ENCODE measurements at regions not wholly inside any gene's neighbourhood (a gene's known extent, or its start where the extent isn't known, plus 50 kb on each side); places are given as distances from the start of the nearest gene placed in this dataset.

GRCh38 chr2:121993682-121994081 lies 238.2 kb downstream of the TSN start:
- H3K4me1 Mint-ChIP-seq (ENCODE audit: low read depth) = no peaks in the 10 kb centered on the region
- no peak overlapping the region for H3K27ac Mint-ChIP-seq
- no peak overlapping the region for H3K4me3 Mint-ChIP-seq (ENCODE audit: low read depth)
- no peaks in the 10 kb centered on the region for H3K36me3 Mint-ChIP-seq (ENCODE audit: insufficient read depth)
- DNase-seq (ENCODE audit: low spot score, unreplicated experiment) = no peak
- no peaks in the 10 kb centered on the region for H3K27me3 Mint-ChIP-seq
- peaks cover 5% of the 10 kb centered on the region for H3K9me3 Mint-ChIP-seq (ENCODE audit: low read depth)
- TF ChIP-seq, protein P1, sequence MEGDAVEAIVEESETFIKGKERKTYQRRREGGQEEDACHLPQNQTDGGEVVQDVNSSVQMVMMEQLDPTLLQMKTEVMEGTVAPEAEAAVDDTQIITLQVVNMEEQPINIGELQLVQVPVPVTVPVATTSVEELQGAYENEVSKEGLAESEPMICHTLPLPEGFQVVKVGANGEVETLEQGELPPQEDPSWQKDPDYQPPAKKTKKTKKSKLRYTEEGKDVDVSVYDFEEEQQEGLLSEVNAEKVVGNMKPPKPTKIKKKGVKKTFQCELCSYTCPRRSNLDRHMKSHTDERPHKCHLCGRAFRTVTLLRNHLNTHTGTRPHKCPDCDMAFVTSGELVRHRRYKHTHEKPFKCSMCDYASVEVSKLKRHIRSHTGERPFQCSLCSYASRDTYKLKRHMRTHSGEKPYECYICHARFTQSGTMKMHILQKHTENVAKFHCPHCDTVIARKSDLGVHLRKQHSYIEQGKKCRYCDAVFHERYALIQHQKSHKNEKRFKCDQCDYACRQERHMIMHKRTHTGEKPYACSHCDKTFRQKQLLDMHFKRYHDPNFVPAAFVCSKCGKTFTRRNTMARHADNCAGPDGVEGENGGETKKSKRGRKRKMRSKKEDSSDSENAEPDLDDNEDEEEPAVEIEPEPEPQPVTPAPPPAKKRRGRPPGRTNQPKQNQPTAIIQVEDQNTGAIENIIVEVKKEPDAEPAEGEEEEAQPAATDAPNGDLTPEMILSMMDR (IDR thresholded peaks at IDR 0.05; ENCODE audit: unreplicated experiment) = no peak

- Mint-ChIP-seq H3K4me3 (ENCODE audit: low read depth) (no peak overlapping the region), H3K4me1 (ENCODE audit: low read depth) (no peaks in the 10 kb centered on the region), H3K27me3 (no peaks in the 10 kb centered on the region), H3K36me3 (ENCODE audit: insufficient read depth) (no peaks in the 10 kb centered on the region), H3K9me3 (ENCODE audit: low read depth) (no peaks in the 10 kb centered on the region), H3K27ac (no peak overlapping the region)
- TF ChIP-seq, protein P1 (IDR thresholded peaks at IDR 0.05; ENCODE audit: unreplicated experiment) = no peak
- no peak for DNase-seq (ENCODE audit: low spot score, unreplicated experiment)
Observed at GRCh38 chr2:121994238-121995206, 239.1 kb downstream of the TSN start.

GRCh38 chr2:121998751-121999150 lies 243.3 kb downstream of the TSN start:
- Mint-ChIP-seq H3K27me3 (no peaks in the 10 kb centered on the region), H3K4me1 (ENCODE audit: low read depth) (no peaks in the 10 kb centered on the region), H3K36me3 (ENCODE audit: insufficient read depth) (no peaks in the 10 kb centered on the region), H3K4me3 (ENCODE audit: low read depth) (no peak overlapping the region), H3K9me3 (ENCODE audit: low read depth) (no peaks in the 10 kb centered on the region), H3K27ac (no peak overlapping the region)
- no peak for DNase-seq (ENCODE audit: low spot score, unreplicated experiment)
- TF ChIP-seq, protein P1 (IDR thresholded peaks at IDR 0.05; ENCODE audit: unreplicated experiment) = no peak

- no peaks in the 10 kb centered on the region for H3K36me3 Mint-ChIP-seq (ENCODE audit: insufficient read depth)
- TF ChIP-seq, protein P1 (IDR thresholded peaks at IDR 0.05; ENCODE audit: unreplicated experiment) = no peak
- no peak overlapping the region for H3K27ac Mint-ChIP-seq
- H3K4me1 Mint-ChIP-seq (ENCODE audit: low read depth) = no peaks in the 10 kb centered on the region
- no peaks in the 10 kb centered on the region for H3K9me3 Mint-ChIP-seq (ENCODE audit: low read depth)
- DNase-seq (ENCODE audit: low spot score, unreplicated experiment) = no peak
- no peaks in the 10 kb centered on the region for H3K27me3 Mint-ChIP-seq
- no peak overlapping the region for H3K4me3 Mint-ChIP-seq (ENCODE audit: low read depth)
Observed at GRCh38 chr2:121999264-121999663, 243.8 kb downstream of the TSN start.

DNA sequence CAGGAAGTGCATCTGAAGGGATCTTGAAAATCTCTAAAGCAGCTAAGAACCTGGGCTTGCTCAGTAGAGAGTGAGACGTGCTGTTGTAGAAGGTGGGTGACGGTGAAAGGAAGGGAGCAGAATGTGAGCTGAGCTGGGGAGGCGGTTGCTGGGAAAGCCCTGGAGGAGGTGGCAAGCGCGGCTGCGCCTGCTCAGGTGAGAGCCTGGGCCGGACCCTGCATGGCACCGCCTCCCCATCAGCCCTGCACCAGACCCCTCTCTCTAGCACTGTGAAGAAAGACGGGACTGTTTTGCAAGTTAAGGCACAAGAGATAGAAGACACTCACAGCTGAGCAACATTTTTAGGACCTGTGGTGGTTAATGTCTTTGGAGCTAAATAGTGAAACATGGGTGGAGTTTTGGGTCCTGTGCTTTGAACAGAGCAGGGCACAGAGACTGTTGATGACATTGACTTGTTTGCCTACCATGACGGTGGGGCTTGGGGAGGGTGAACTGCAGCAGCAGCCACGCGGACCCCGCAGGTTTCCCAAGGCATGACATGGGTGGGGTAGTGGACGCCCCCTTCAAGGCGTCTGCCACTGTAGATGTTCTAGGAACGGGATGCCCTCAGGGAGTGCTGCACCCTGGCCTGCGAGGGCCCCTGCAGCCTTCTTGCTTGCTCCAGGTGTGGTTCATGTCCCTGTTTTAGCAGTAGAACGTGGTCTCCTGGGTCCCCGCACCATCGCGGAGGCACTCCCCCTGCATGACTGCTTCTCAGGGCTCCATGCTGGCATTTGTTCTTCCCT lies 245.3 kb downstream of the TSN start:
- H3K36me3 Mint-ChIP-seq (ENCODE audit: insufficient read depth) = no peaks in the 10 kb centered on the region
- H3K27me3 Mint-ChIP-seq = no peaks in the 10 kb centered on the region
- no peaks in the 10 kb centered on the region for H3K9me3 Mint-ChIP-seq (ENCODE audit: low read depth)
- no peak for DNase-seq (ENCODE audit: low spot score, unreplicated experiment)
- no peak overlapping the region for H3K4me3 Mint-ChIP-seq (ENCODE audit: low read depth)
- H3K27ac Mint-ChIP-seq = no peak overlapping the region
- H3K4me1 Mint-ChIP-seq (ENCODE audit: low read depth) = no peaks in the 10 kb centered on the region
- TF ChIP-seq, protein P1 (IDR thresholded peaks at IDR 0.05; ENCODE audit: unreplicated experiment) = no peak
